ENCODE measurements at regions not wholly inside any gene's neighbourhood (a gene's known extent, or its start where the extent isn't known, plus 50 kb on each side); places are given as distances from the start of the nearest gene placed in this dataset.

- TF ChIP-seq GATA2 (IDR thresholded peaks at IDR 0.05; ENCODE audit: low read depth, low read length) (no peak), GATA3 (IDR thresholded peaks at IDR 0.05; ENCODE audit: low read depth, low read length) (no peak)
These were observed 1583.3 kb downstream of the STIM2 start for GRCh38 chr4:28443801-28444412.

Measured in SH-SY5Y (cell line).